HG02678 (cell line): ENCODE measurements at regions not wholly inside any gene's neighbourhood (a gene's known extent, or its start where the extent isn't known, plus 50 kb on each side); places are given as distances from the start of the nearest gene placed in this dataset.
"Not testable (repeated sequence)": the region's sequence is repeated elsewhere in the genome, so short reads cannot be mapped to it uniquely, and the experiment has no call there.

ENCODE experiments used
- ATAC-seq: cut with Tn5 transposase; IDR thresholded peaks from one replicate; pipeline ENCODE4 v1.9.1; 2021; ENCODE audit warnings: mild to moderate bottlenecking, moderate library complexity; ENCODE audit not compliant: unreplicated experiment

- no peak for ATAC-seq
These were observed 205.7 kb downstream of the TOMM20 start for GRCh38 chr1:234922987-234923386.

GRCh38 chr1:234921266-234922062, 207.2 kb downstream of the TOMM20 start:
- ATAC-seq: no peak

- ATAC-seq: no peak
These were observed 207.8 kb downstream of the TOMM20 start for GRCh38 chr1:234920843-234921140.

- ATAC-seq: no peak
These were observed 208.3 kb downstream of the TOMM20 start for GRCh38 chr1:234920136-234920842.

GRCh38 chr1:234918961-234919761, 209.5 kb downstream of the TOMM20 start:
- no peak for ATAC-seq

GRCh38 chr1:234918181-234918841, 210.3 kb downstream of the TOMM20 start:
- no peak for ATAC-seq

- ATAC-seq: no peak
These were observed 211.0 kb downstream of the TOMM20 start for GRCh38 chr1:234917495-234918180.

- ATAC-seq: no peak
These were observed 211.8 kb downstream of the TOMM20 start for GRCh38 chr1:234916840-234917239.

GRCh38 chr1:234915924-234916675, 212.5 kb downstream of the TOMM20 start:
- no peak for ATAC-seq

- ATAC-seq: no peak
These were observed 213.9 kb downstream of the TOMM20 start for GRCh38 chr1:234914606-234915290.

GRCh38 chr1:234913771-234914170, 214.9 kb downstream of the TOMM20 start:
- no peak for ATAC-seq

- no peak for ATAC-seq
These were observed 215.4 kb downstream of the TOMM20 start for GRCh38 chr1:234913278-234913649.

GRCh38 chr1:234912548-234913277, 215.9 kb downstream of the TOMM20 start:
- ATAC-seq: no peak

- no peak for ATAC-seq
These were observed 216.8 kb downstream of the TOMM20 start for GRCh38 chr1:234911787-234912186.

- not testable (repeated sequence) for ATAC-seq
These were observed 217.5 kb downstream of the TOMM20 start for GRCh38 chr1:234911136-234911535.

GRCh38 chr1:234909851-234910250, 218.8 kb downstream of the TOMM20 start:
- no peak for ATAC-seq

- no peak for ATAC-seq
These were observed 219.3 kb downstream of the TOMM20 start for GRCh38 chr1:234909307-234909810.

GRCh38 chr1:234908571-234908970, 220.1 kb downstream of the TOMM20 start:
- no peak for ATAC-seq
